HG02884 (cell line): ENCODE measurements at regions not wholly inside any gene's neighbourhood (a gene's known extent, or its start where the extent isn't known, plus 50 kb on each side); places are given as distances from the start of the nearest gene placed in this dataset.

Experiments used
- ATAC-seq: cut with Tn5 transposase; IDR thresholded peaks from one replicate; pipeline ENCODE4 v1.9.1; 2021; ENCODE audit warnings: mild to moderate bottlenecking, moderate library complexity; ENCODE audit not compliant: unreplicated experiment

- ATAC-seq = no peak
Observed at GRCh38 chr16:51815523-51815922, 664.5 kb upstream of the SALL1 start.

GRCh38 chr16:51814617-51815016 is 663.5 kb upstream of the SALL1 start:
- no peak for ATAC-seq

GRCh38 chr16:51813609-51814008 is 662.5 kb upstream of the SALL1 start:
- no peak for ATAC-seq

- ATAC-seq = no peak
Observed at GRCh38 chr16:51812945-51813344, 661.9 kb upstream of the SALL1 start.

- no peak for ATAC-seq
Observed at GRCh38 chr16:51807551-51807950, 656.5 kb upstream of the SALL1 start.

GRCh38 chr16:51801635-51802034 is 650.6 kb upstream of the SALL1 start:
- no peak for ATAC-seq

- ATAC-seq = no peak
Observed at GRCh38 chr16:51797669-51798259, 646.7 kb upstream of the SALL1 start.

- ATAC-seq = no peak
Observed at GRCh38 chr16:51779240-51779639, 628.2 kb upstream of the SALL1 start.

GRCh38 chr16:51773071-51773890 is 622.2 kb upstream of the SALL1 start:
- no peak for ATAC-seq

- ATAC-seq = no peak
Observed at GRCh38 chr16:51766739-51767138, 615.7 kb upstream of the SALL1 start.

- ATAC-seq = no peak
Observed at GRCh38 chr16:51763072-51763661, 612.1 kb upstream of the SALL1 start.

GRCh38 chr16:51762081-51762996 is 611.3 kb upstream of the SALL1 start:
- peak; percentile 92 for ATAC-seq

- ATAC-seq = no peak
Observed at GRCh38 chr16:51761001-51761400, 609.9 kb upstream of the SALL1 start.

GRCh38 chr16:51759999-51760398 is 608.9 kb upstream of the SALL1 start:
- no peak for ATAC-seq

- ATAC-seq = no peak
Observed at GRCh38 chr16:51759329-51759728, 608.3 kb upstream of the SALL1 start.

GRCh38 chr16:51757921-51758479 is 606.9 kb upstream of the SALL1 start:
- ATAC-seq = no peak

- ATAC-seq = no peak
Observed at GRCh38 chr16:51757505-51757904, 606.4 kb upstream of the SALL1 start.

GRCh38 chr16:51757124-51757470 is 606.0 kb upstream of the SALL1 start:
- no peak for ATAC-seq

GRCh38 chr16:51756447-51757123 is 605.5 kb upstream of the SALL1 start:
- ATAC-seq = no peak

- ATAC-seq = no peak
Observed at GRCh38 chr16:51755577-51756355, 604.7 kb upstream of the SALL1 start.
